PC-9 (cell line): ENCODE measurements at regions not wholly inside any gene's neighbourhood (a gene's known extent, or its start where the extent isn't known, plus 50 kb on each side); places are given as distances from the start of the nearest gene placed in this dataset.
"Not testable (repeated sequence)": the region's sequence is repeated elsewhere in the genome, so short reads cannot be mapped to it uniquely, and the experiment has no call there.

ENCODE experiments used
- BruUV-seq: library from RNA; stranded (reverse); fragments of 400-500 nt; replicated peaks from 2 replicates; lab custom pipeline; 2021; lab: Mats Ljungman, UMichigan
- CTCF ChIA-PET: fragments of 300-600 bp; sonication (Branson Sonifier 250); formaldehyde crosslinking; loops from one replicate; lab custom pipeline; 2022; ENCODE audit warnings: antibody characterized with exemption; lab: Charles Lee
- POLR2A ChIA-PET: fragments of 300-600 bp; sonication (Branson Sonifier 250); formaldehyde crosslinking; loops from one replicate; lab custom pipeline; 2022; ENCODE audit warnings: antibody characterized with exemption; ENCODE audit not compliant: unreplicated experiment; lab: Charles Lee
- DNase-seq, 2 experiments: peaks; one replicate each; pipeline versions ENCODE4 v3.0.0 to v3.0.0-alpha.2; 2015 to 2022; ENCODE audit warnings: mixed read lengths in 1 of 2
- H2AFZ ChIP-seq: fragments of 200-600 bp; sonication (generic); 2 replicates; pipeline ENCODE4 v1.8.1; 2017; ENCODE audit warnings: antibody characterized with exemption
- H3F3A ChIP-seq: fragments of 200-600 bp; sonication (generic); 2 replicates; pipeline ENCODE4 v1.8.1; 2017; ENCODE audit warnings: antibody characterized with exemption, mild to moderate bottlenecking, low read depth; ENCODE audit not compliant: insufficient read depth
- H3K27ac ChIP-seq: fragments of 200-600 bp; sonication (generic); 2 replicates; pipeline ENCODE4 v1.6.1; 2016; ENCODE audit warnings: mixed run types
- H3K27me3 ChIP-seq: fragments of 200-600 bp; sonication (generic); 2 replicates; pipeline ENCODE4 v1.6.1; 2016; ENCODE audit warnings: low read depth, mixed run types; ENCODE audit not compliant: insufficient read depth
- H3K36me3 ChIP-seq: fragments of 200-600 bp; sonication (generic); 2 replicates; pipeline ENCODE4 v1.6.1; 2016; ENCODE audit warnings: low read depth, mixed run types
- H3K4me1 ChIP-seq: fragments of 200-600 bp; sonication (generic); replicated peaks from 2 replicates; pipeline ENCODE4 v1.6.1; 2016; ENCODE audit warnings: mixed run types; ENCODE audit not compliant: insufficient read depth
- H3K4me2 ChIP-seq: fragments of 200-600 bp; sonication (generic); 2 replicates; pipeline ENCODE4 v1.6.1; 2017; ENCODE audit warnings: mixed run types
- H3K4me3 ChIP-seq: fragments of 200-600 bp; sonication (generic); 2 replicates; pipeline ENCODE4 v1.6.1; 2016; ENCODE audit warnings: mixed run types
- H3K79me2 ChIP-seq: fragments of 200-600 bp; sonication (generic); 2 replicates; pipeline ENCODE4 v1.6.1; 2017; ENCODE audit warnings: low read depth, mixed run types
- H3K9me2 ChIP-seq: fragments of 200-600 bp; sonication (generic); 2 replicates; pipeline ENCODE4 v1.8.1; 2017; ENCODE audit warnings: mild to moderate bottlenecking; ENCODE audit not compliant: insufficient read depth
- H3K9me3 ChIP-seq: fragments of 200-600 bp; sonication (generic); 2 replicates; pipeline ENCODE4 v1.8.1; 2016; ENCODE audit warnings: low read depth; ENCODE audit not compliant: insufficient read depth
- H4K20me1 ChIP-seq: fragments of 200-600 bp; sonication (generic); 2 replicates; pipeline ENCODE4 v1.8.1; 2017; ENCODE audit not compliant: insufficient read depth
- EZH2 ChIP-seq: fragments of 200-600 bp; sonication (generic); IDR thresholded peaks from 2 replicates; pipeline ENCODE4 v1.8.0; 2017; ENCODE audit warnings: antibody characterized with exemption, low read depth
- intact Hi-C: fragments of 100-400 bp; cut with micrococcal nuclease; formaldehyde crosslinking; loops from one replicate; pipeline ENCODE4 v1.10.0; 2022; ENCODE audit not compliant: unreplicated experiment
- TF ChIP-seq, protein P1 (sequence below): fragments of 200-600 bp; sonication (generic); conservative IDR thresholded peaks from 2 replicates; pipeline ENCODE4 v1.6.1; 2017; ENCODE audit warnings: mixed run types, antibody characterized with exemption, mild to moderate bottlenecking, moderate library complexity

DNA sequence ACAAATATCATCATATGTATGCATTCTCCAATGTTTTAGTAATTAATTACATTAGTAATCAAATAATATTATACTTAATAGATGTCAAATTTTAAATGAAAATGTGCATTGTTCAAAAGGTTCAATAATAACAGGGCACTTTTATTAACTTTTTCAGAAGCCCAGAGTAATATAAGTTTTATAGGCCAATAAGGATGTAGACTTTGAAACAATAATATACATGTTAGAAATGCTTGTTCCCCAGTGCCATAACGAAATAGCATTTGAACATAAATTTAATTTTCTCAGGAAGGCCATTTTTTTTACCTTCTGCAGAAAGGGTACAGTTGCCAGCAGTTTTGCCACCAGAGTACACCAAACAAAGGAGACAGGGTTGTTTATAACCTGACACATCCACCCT, 1133.9 kb upstream of the LRRTM3 start:
- Histone ChIP-seq H3K9me2 (no peaks in the 10 kb centered on the region), H2AFZ (no peak overlapping the region), H3K4me1 (no peaks in the 10 kb centered on the region), H3F3A (no peaks in the 10 kb centered on the region), H3K4me2 (no peak overlapping the region), H3K36me3 (no peaks in the 10 kb centered on the region), H4K20me1 (no peaks in the 10 kb centered on the region), H3K79me2 (no peaks in the 10 kb centered on the region), H3K9me3 (no peaks in the 10 kb centered on the region), H3K27me3 (no peaks in the 10 kb centered on the region), H3K27ac (no peak overlapping the region), H3K4me3 (no peak overlapping the region)
- intact Hi-C loops: no loop called here
- TF ChIP-seq, protein P1, sequence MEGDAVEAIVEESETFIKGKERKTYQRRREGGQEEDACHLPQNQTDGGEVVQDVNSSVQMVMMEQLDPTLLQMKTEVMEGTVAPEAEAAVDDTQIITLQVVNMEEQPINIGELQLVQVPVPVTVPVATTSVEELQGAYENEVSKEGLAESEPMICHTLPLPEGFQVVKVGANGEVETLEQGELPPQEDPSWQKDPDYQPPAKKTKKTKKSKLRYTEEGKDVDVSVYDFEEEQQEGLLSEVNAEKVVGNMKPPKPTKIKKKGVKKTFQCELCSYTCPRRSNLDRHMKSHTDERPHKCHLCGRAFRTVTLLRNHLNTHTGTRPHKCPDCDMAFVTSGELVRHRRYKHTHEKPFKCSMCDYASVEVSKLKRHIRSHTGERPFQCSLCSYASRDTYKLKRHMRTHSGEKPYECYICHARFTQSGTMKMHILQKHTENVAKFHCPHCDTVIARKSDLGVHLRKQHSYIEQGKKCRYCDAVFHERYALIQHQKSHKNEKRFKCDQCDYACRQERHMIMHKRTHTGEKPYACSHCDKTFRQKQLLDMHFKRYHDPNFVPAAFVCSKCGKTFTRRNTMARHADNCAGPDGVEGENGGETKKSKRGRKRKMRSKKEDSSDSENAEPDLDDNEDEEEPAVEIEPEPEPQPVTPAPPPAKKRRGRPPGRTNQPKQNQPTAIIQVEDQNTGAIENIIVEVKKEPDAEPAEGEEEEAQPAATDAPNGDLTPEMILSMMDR: no peak
- no peak for TF ChIP-seq EZH2
- ChIA-PET CTCF (no interaction called here), POLR2A (no interaction called here)
- no peak for DNase-seq
- no TSS peak for BruUV-seq

DNA sequence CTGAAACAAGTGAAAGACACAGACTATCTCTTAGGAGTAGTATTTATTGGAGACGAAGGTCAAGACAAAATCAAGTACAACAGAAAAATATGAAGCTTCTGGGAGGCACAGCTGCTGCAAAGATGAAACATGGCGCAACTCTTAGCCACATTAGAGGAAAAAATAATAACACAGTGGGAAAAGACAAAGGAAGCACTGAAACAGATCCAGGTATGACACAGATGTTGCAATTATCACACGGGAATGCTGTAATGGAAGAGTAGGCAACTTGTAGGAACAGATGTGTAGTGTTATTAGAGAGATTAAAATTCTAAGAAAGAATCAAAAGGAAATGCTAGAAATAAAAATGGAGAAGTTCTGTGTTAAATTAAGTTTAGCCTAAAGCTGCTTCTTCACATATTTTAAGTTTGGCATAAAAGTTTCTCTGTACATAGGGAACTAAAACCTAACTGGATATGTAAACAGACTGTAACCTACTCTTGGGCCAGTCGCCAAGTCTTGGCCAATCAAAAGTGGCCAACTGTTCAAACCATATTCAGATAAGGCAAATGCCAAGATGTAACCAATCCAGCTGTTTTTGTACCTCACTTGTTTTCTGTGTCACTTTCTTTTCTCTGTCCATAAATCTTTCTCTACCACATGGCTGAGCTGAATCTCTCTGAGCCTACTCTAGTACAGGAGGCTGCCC, 1132.0 kb upstream of the LRRTM3 start:
- no peak overlapping the region for H3K4me3 ChIP-seq
- TF ChIP-seq EZH2: no peak
- TF ChIP-seq, protein P1: no peak
- H3K36me3 ChIP-seq: no peaks in the 10 kb centered on the region
- no peaks in the 10 kb centered on the region for H3K27me3 ChIP-seq
- intact Hi-C loops: no loop called here
- no peaks in the 10 kb centered on the region for H4K20me1 ChIP-seq
- H3F3A ChIP-seq: no peaks in the 10 kb centered on the region
- no peak overlapping the region for H3K27ac ChIP-seq
- no TSS peak for BruUV-seq
- H3K4me1 ChIP-seq: no peaks in the 10 kb centered on the region
- no peak overlapping the region for H2AFZ ChIP-seq
- ChIA-PET CTCF (interaction anchor here (0.6 kb wide), 1 partner anchor 28 kb away, joined by 3 read pairs; no protein-coding TSS in a partner anchor), POLR2A (no interaction called here)
- no peak overlapping the region for H3K4me2 ChIP-seq
- H3K9me3 ChIP-seq: no peaks in the 10 kb centered on the region
- no peaks in the 10 kb centered on the region for H3K79me2 ChIP-seq
- H3K9me2 ChIP-seq: no peaks in the 10 kb centered on the region
- DNase-seq: no peak

GRCh38 chr10:65794861-65795260, 1131.0 kb upstream of the LRRTM3 start:
- BruUV-seq, CTCF ChIA-PET, H3K4me3 ChIP-seq: not testable (repeated sequence)

GRCh38 chr10:65796472-65796871, 1129.4 kb upstream of the LRRTM3 start:
- Histone ChIP-seq H3K36me3 (no peaks in the 10 kb centered on the region), H2AFZ (no peak overlapping the region), H3K27ac (no peak overlapping the region), H3F3A (no peaks in the 10 kb centered on the region), H3K9me2 (no peaks in the 10 kb centered on the region), H3K9me3 (no peaks in the 10 kb centered on the region), H3K27me3 (no peaks in the 10 kb centered on the region), H3K4me3 (no peak overlapping the region), H3K79me2 (no peaks in the 10 kb centered on the region), H4K20me1 (no peaks in the 10 kb centered on the region), H3K4me1 (no peaks in the 10 kb centered on the region), H3K4me2 (no peak overlapping the region)
- ChIA-PET CTCF (interaction anchor here (0.6 kb wide), 1 partner anchor 23 kb away, joined by 3 read pairs; no protein-coding TSS in a partner anchor), POLR2A (interaction anchor here (0.6 kb wide), 1 partner anchor 1204 kb away, joined by 3 read pairs; no protein-coding TSS in a partner anchor)
- intact Hi-C loops: no loop called here
- no peak for DNase-seq
- TF ChIP-seq, protein P1: no peak
- TF ChIP-seq EZH2: no peak
- BruUV-seq: no TSS peak

More at GRCh38 chr10:65794861-65795260, 1131.0 kb upstream of the LRRTM3 start:
- H3K79me2 ChIP-seq, POLR2A ChIA-PET, H2AFZ ChIP-seq, H3K36me3 ChIP-seq, DNase-seq, H4K20me1 ChIP-seq, H3K27ac ChIP-seq, H3K9me2 ChIP-seq, H3F3A ChIP-seq, H3K4me2 ChIP-seq, H3K9me3 ChIP-seq, intact Hi-C loops, H3K4me1 ChIP-seq, H3K27me3 ChIP-seq: not testable (repeated sequence)
